Ovary (tissue), 7 donors: ENCODE measurements at regions not wholly inside any gene's neighbourhood (a gene's known extent, or its start where the extent isn't known, plus 50 kb on each side); places are given as distances from the start of the nearest gene placed in this dataset.

Experiments
- DNase-seq, 5 donors: peaks; one replicate each; pipeline ENCODE4 v3.0.0-alpha.2; 2019 to 2020
- H3K27ac ChIP-seq, 2 donors: fragments of 200-600 bp; one replicate each; pipeline versions ENCODE4 v1.5.1 to v1.8.0; 2019 to 2022
- H3K27me3 ChIP-seq: fragments of 200-600 bp; one replicate; pipeline ENCODE4 v1.8.0; 2022
- H3K36me3 ChIP-seq: fragments of 200-600 bp; sonication (generic); one replicate; pipeline ENCODE4 v1.5.1; 2019
- H3K4me1 ChIP-seq: one replicate; pipeline ENCODE4 v1.8.1; 2013; ENCODE audit warnings: mild to moderate bottlenecking, moderate library complexity; ENCODE audit not compliant: insufficient read depth
- H3K4me3 ChIP-seq: fragments of 200-600 bp; sonication (generic); one replicate; pipeline ENCODE4 v1.5.1; 2017
- H3K9me3 ChIP-seq, 2 donors: fragments of 200-600 bp in 1 of 2; sonication (generic) in 1 of 2; one replicate each; pipeline versions ENCODE4 v1.5.1 to v1.8.1; 2013 to 2019; ENCODE audit warnings: mild to moderate bottlenecking in 1 of 2, moderate library complexity in 1 of 2
- EP300 ChIP-seq: sonication (generic); formaldehyde crosslinking; IDR thresholded peaks from one replicate; pipeline ENCODE4 v1.6.1; 2017; ENCODE audit warnings: antibody characterized with exemption
- POLR2A ChIP-seq: fragments of 450-650 bp; IDR thresholded peaks from one replicate; pipeline ENCODE4 v1.6.1; 2017; ENCODE audit warnings: antibody characterized with exemption, mild to moderate bottlenecking, moderate library complexity
- WGBS, 3 donors: extraction: QIAGEN DNeasy Blood & Tissue Kit in 1 of 3; methylation state at CpG; one replicate each; pipeline versions ENCODE4 v1.1.5 to v1.1.7; 2013 to 2017; 5-methylcytosine and 5-hydroxymethylcytosine counted together
- intact Hi-C, 4 donors: fragments of 100-400 bp; cut with DNase I; formaldehyde crosslinking; loops; one replicate each; pipeline versions ENCODE4 v1.11.0 to v1.15.1; 2022 to 2023
- TF ChIP-seq, protein P1 (sequence below), 3 donors: fragments of 450-650 bp in 2 of 3; fragments of 200-600 bp in 1 of 3; IDR thresholded peaks; one replicate each; pipeline versions ENCODE4 v1.5.1 to v1.8.0; 2016 to 2022; ENCODE audit warnings: antibody characterized with exemption in 3 of 3, mild to moderate bottlenecking in 1 of 3
- donor health status: DM: no; HTN: no; CAD: no; lungs with moderate emphysema.
- donor health status: DM: no; HTN: no; CAD: no.
- donor health status: Bipolar disorder and iron deficiency.
- donor health status: DM: no; HTN: no; CAD: no.
- donor health status: DM: yes; HTN: yes; CAD: no.

GRCh38 chr7:131210618-131211017, 117.1 kb upstream of the MKLN1 start:
- DNase-seq: no peak
- intact Hi-C loops: no loop called here
- H3K9me3 ChIP-seq: no peaks in the 10 kb centered on the region
- no peak overlapping the region for H3K4me3 ChIP-seq
- no peaks in the 10 kb centered on the region for H3K4me1 ChIP-seq
- H3K27me3 ChIP-seq: no peaks in the 10 kb centered on the region
- 36 to 77% (median 71%) methylated on average over 2 of the region's 2 CpGs for WGBS, 3 donors
- no peaks in the 10 kb centered on the region for H3K36me3 ChIP-seq
- no peak overlapping the region for H3K27ac ChIP-seq
- TF ChIP-seq, protein P1, sequence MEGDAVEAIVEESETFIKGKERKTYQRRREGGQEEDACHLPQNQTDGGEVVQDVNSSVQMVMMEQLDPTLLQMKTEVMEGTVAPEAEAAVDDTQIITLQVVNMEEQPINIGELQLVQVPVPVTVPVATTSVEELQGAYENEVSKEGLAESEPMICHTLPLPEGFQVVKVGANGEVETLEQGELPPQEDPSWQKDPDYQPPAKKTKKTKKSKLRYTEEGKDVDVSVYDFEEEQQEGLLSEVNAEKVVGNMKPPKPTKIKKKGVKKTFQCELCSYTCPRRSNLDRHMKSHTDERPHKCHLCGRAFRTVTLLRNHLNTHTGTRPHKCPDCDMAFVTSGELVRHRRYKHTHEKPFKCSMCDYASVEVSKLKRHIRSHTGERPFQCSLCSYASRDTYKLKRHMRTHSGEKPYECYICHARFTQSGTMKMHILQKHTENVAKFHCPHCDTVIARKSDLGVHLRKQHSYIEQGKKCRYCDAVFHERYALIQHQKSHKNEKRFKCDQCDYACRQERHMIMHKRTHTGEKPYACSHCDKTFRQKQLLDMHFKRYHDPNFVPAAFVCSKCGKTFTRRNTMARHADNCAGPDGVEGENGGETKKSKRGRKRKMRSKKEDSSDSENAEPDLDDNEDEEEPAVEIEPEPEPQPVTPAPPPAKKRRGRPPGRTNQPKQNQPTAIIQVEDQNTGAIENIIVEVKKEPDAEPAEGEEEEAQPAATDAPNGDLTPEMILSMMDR (IDR thresholded peaks at IDR 0.05): no peak
- TF ChIP-seq POLR2A: no peak
- no peak for TF ChIP-seq EP300

DNA sequence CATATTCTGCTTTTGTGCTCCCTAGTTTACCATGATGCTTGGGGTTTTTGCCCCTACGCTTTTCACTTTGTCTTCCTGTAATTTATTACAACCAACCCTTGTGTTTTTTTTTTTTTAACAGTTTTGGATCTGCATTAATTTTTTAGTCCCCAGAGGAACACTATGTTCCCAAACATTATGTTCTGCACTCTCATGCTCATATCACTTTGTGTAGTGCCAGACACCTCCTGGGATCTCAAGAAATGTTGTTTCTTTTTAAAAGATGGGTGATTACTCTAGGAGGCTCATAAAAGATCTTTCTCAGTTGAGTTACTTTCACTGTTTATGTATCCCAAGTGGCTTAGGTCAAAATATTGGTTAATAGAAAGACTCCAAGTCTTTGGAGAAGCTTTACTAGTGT, 116.2 kb upstream of the MKLN1 start:
- no peak overlapping the region for H3K27ac ChIP-seq
- no peaks in the 10 kb centered on the region for H3K9me3 ChIP-seq
- H3K4me3 ChIP-seq: no peak overlapping the region
- 33 to 78% (median 54%) methylated on average over 1 of the region's 1 CpG for WGBS, 3 donors
- DNase-seq: no peak
- no peaks in the 10 kb centered on the region for H3K4me1 ChIP-seq
- intact Hi-C loops: no loop called here
- no peaks in the 10 kb centered on the region for H3K36me3 ChIP-seq
- H3K27me3 ChIP-seq: no peaks in the 10 kb centered on the region
- no peak for TF ChIP-seq EP300
- TF ChIP-seq, protein P1 (IDR thresholded peaks at IDR 0.05): no peak
- no peak for TF ChIP-seq POLR2A

DNA sequence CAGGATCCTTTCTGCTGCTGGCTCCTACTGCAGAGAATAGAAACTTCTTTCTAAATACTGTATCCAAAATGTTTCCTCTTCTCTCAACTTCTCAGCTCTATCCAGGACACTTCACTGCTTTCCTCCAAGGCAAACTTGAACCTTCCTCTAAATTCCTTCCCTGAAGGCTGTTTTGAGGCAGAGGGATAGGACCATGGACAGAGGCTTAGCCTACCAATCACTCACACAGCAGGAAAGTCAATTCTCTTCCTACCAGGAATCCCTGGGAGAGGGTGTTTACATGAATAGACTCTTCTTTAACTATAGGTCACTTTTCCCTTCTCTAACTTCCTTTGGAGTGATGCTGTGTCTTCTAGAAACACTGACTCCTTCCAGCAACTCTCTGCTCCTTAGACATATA, 115.6 kb upstream of the MKLN1 start:
- Histone ChIP-seq H3K27me3 (no peaks in the 10 kb centered on the region), H3K27ac (no peak overlapping the region), H3K4me1 (no peaks in the 10 kb centered on the region), H3K9me3 (no peaks in the 10 kb centered on the region), H3K4me3 (no peak overlapping the region), H3K36me3 (no peaks in the 10 kb centered on the region)
- no peak for TF ChIP-seq POLR2A
- no peak for TF ChIP-seq EP300
- TF ChIP-seq, protein P1 (IDR thresholded peaks at IDR 0.05): no peak
- intact Hi-C loops: no loop called here
- DNase-seq: no peak

DNA sequence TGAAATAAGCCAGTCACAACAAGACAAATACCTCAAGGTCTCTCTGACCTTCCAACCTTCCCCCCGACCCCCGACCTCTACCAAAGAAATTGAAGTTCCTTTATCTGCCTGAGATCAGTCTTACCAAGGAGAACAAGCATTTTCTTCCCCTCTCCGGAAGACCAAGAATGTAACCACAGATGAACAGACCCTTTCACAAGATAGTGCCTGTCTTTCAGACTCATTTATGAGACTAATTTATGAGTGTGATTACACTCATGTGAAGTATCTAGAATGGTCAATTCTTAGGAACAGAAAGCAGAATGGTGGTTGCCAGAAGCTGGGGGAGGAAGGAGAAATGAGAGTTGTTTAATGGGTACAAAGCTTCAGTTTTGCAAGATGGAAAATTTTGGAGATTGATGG, 108.9 kb upstream of the MKLN1 start:
- no peak overlapping the region for H3K27ac ChIP-seq
- no peak for TF ChIP-seq POLR2A
- TF ChIP-seq, protein P1 (IDR thresholded peaks at IDR 0.05): no peak
- no peak for TF ChIP-seq EP300
- intact Hi-C loops: no loop called here

More for the DNA sequence above, 108.9 kb upstream of the MKLN1 start:
- Histone ChIP-seq H3K27me3 (no peaks in the 10 kb centered on the region), H3K4me3 (no peak overlapping the region), H3K9me3 (no peaks in the 10 kb centered on the region), H3K4me1 (no peaks in the 10 kb centered on the region), H3K36me3 (no peaks in the 10 kb centered on the region)
- WGBS, 3 donors: 43 to 52% (median 49%) methylated on average over 3 of the region's 3 CpGs
- no peak for DNase-seq
